ENCODE measurements at regions not wholly inside any gene's neighbourhood (a gene's known extent, or its start where the extent isn't known, plus 50 kb on each side); places are given as distances from the start of the nearest gene placed in this dataset.

DNA sequence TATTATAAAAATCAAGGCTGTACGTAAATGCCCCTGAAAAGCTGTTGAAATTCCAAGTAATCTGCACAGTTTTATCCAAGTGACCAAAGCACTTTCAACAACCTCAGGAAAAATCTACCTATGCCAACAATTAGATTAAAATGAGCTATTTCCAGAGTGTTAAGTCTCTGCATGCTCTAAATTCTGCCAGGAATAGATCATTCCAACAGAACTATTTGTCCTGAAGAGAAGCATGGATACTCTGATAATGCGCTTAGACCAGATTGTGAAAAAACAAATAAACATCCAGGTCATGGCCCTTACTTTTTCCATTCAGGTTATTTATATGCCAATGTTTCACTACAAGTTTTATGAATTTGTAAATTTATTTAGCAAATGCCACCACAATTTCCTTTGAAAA lies 59.1 kb downstream of the PLK2 start:
- TF ChIP-seq CTCF (IDR thresholded peaks at IDR 0.05) (no peak), POLR2A (IDR thresholded peaks at IDR 0.05) (no peak)
